ENCODE measurements at regions not wholly inside any gene's neighbourhood (a gene's known extent, or its start where the extent isn't known, plus 50 kb on each side); places are given as distances from the start of the nearest gene placed in this dataset.
A peak's percentile ranks its signal among the peaks of the same experiment; 100 is the strongest.
"Not testable (repeated sequence)": the region's sequence is repeated elsewhere in the genome, so short reads cannot be mapped to it uniquely, and the experiment has no call there.

DNA sequence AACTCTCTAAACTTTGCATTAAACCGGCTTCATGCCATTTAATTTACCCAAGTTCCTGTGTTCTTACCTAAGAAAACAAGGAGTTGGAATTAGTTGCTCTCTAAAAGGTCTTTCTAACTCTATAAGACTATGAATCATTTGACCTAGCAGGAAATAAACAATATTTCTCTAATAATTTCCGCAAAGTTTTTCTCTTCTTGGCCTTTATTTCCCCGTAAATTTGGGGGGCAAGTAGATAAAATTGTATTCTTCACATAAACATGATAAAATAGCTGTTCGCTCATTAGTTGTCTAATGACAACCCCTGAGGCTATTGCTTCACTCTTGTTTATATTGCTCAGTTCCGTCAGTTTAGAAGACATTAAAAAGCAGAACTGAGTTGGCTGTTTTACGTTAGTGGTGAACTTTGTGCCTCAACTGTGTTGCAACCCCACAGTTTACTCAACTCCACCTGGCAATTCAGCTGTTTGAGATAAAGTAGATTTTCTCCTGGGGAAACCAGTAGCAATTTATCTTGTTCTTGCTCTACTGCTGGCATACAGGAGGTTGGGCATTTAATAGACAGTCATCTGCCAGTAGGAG lies 74.7 kb downstream of the BTG1 start:
- ATAC-seq (replicated peaks in 1 of 2) (no peak), DNase-seq (no peak)
- peaks cover 20% of the 10 kb centered on the region for H3K4me1 Mint-ChIP-seq (ENCODE audit: low read depth)
- no peak overlapping the region for H3K4me3 Mint-ChIP-seq
- H3K27ac Mint-ChIP-seq, result no peak overlapping the region
- no peaks in the 10 kb centered on the region for H3K27me3 Mint-ChIP-seq (ENCODE audit: low read depth)
- peaks cover 0 to 5% of the 10 kb centered on the region in 2 donors for H3K9me3 Mint-ChIP-seq
- H3K36me3 Mint-ChIP-seq (ENCODE audit: insufficient read depth in 2 of 2), result peaks cover 5 to 8% of the 10 kb centered on the region in 2 donors

GRCh38 chr12:92070054-92070863 lies 75.4 kb downstream of the BTG1 start:
- H3K4me1 Mint-ChIP-seq (ENCODE audit: low read depth), result peaks cover 26% of the 10 kb centered on the region
- DNase-seq (no peak), ATAC-seq (replicated peaks in 1 of 2) (no peak)
- no peaks in the 10 kb centered on the region for H3K27me3 Mint-ChIP-seq (ENCODE audit: low read depth)
- H3K9me3 Mint-ChIP-seq, result peaks cover 0 to 5% of the 10 kb centered on the region in 2 donors
- H3K27ac Mint-ChIP-seq, result no peak overlapping the region
- H3K4me3 Mint-ChIP-seq, result no peak overlapping the region
- H3K36me3 Mint-ChIP-seq (ENCODE audit: insufficient read depth in 2 of 2), result peaks cover 5 to 8% of the 10 kb centered on the region in 2 donors

DNA sequence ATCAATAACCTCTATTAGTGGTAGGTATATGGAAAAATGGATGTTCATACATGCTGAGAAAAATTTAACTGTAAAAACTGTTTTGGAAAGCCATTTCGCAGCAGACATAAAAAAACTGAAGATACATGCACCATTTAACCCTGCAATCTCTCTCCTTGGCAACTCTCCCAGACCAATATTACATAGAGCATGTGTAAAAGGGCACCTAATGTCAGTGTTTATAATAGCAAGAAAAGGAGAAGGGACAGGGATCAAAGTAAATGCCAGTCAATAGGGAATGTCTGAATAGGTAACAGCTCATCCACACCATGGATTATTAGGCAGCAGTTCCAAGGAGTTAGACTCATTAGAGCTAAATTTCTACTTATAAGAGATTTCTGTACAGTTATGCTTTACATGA lies 77.2 kb downstream of the BTG1 start:
- ATAC-seq (replicated peaks in 1 of 2), result no peak
- Mint-ChIP-seq H3K4me3 (no peak overlapping the region), H3K27ac (no peak overlapping the region), H3K9me3 (peaks cover 0 to 5% of the 10 kb centered on the region in 2 donors), H3K27me3 (ENCODE audit: low read depth) (no peaks in the 10 kb centered on the region), H3K36me3 (ENCODE audit: insufficient read depth in 2 of 2) (peaks cover 5 to 8% of the 10 kb centered on the region in 2 donors), H3K4me1 (ENCODE audit: low read depth) (peaks cover 39% of the 10 kb centered on the region)
- DNase-seq, result no peak

GRCh38 chr12:92065639-92066038 lies 80.0 kb downstream of the BTG1 start:
- Mint-ChIP-seq H3K27me3 (ENCODE audit: low read depth) (no peaks in the 10 kb centered on the region), H3K4me3 (peak overlapping the region; percentile 60 to 75), H3K36me3 (ENCODE audit: insufficient read depth in 2 of 2) (peaks cover 6 to 12% of the 10 kb centered on the region in 2 donors), H3K9me3 (peaks cover 0 to 7% of the 10 kb centered on the region in 2 donors), H3K27ac (peak overlapping the region; percentile 56), H3K4me1 (ENCODE audit: low read depth) (peaks cover 55% of the 10 kb centered on the region)
- ATAC-seq (replicated peaks in 1 of 2) (peak; percentile 82 to 83), DNase-seq (no peak)

DNA sequence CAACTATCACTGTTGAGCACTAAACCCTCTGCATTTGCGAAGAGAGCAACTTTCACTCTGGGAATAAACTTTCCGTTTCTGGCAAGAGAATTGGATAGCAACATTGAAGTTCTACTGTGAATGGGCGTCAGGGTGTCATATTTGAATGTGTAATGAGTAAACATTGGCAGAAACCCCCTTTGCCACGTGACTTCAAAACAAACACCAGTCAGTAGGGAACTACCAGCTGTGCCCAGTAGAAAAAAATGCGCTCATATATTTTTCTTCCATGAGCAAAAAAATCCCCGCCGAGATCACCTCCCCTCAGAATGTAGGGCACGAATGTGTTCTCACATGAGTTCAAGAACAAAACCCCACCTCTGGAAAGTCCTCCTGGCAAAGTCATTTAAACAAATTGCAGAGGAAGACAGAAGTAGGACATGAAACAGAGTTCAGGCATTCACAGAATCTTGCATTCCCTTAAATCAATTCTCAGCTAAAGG lies 80.6 kb downstream of the BTG1 start:
- Mint-ChIP-seq H3K4me3 (peak overlapping the region; percentile 60 to 75), H3K9me3 (peaks cover 0 to 7% of the 10 kb centered on the region in 2 donors), H3K27me3 (ENCODE audit: low read depth) (no peaks in the 10 kb centered on the region), H3K4me1 (ENCODE audit: low read depth) (peaks cover 60% of the 10 kb centered on the region), H3K36me3 (ENCODE audit: insufficient read depth in 2 of 2) (peaks cover 6 to 10% of the 10 kb centered on the region in 2 donors), H3K27ac (peak overlapping the region; percentile 56)
- DNase-seq (peak; percentile 72), ATAC-seq (replicated peaks in 1 of 2) (peak; percentile 78 to 82)

DNA sequence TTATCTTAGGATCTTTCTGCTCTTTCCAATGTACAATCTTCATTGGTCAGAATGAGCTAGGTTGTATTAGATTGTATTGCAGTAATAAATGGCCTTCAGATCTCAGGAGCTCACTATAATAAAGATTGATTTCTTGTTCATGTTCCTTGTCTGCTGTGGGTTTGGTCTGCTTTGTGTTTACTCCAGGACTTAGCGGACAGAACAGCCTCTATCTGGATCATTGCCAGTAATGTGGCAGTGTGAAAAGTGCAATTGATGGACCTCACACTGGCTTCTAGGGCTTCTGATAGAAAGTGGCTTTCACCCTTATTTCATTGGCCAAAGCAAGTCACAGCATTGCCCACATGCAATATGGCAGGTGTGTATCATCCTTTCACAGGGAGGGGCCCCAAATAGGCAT lies 81.2 kb downstream of the BTG1 start:
- Mint-ChIP-seq H3K27ac (peak overlapping the region; percentile 70), H3K9me3 (peaks cover 2 to 7% of the 10 kb centered on the region in 2 donors), H3K27me3 (ENCODE audit: low read depth) (no peaks in the 10 kb centered on the region), H3K36me3 (ENCODE audit: insufficient read depth in 2 of 2) (peaks cover 6 to 9% of the 10 kb centered on the region in 2 donors), H3K4me3 (peak overlapping the region; percentile 17 to 66), H3K4me1 (ENCODE audit: low read depth) (peaks cover 66% of the 10 kb centered on the region)
- DNase-seq (no peak), ATAC-seq (replicated peaks in 1 of 2) (no peak)

DNA sequence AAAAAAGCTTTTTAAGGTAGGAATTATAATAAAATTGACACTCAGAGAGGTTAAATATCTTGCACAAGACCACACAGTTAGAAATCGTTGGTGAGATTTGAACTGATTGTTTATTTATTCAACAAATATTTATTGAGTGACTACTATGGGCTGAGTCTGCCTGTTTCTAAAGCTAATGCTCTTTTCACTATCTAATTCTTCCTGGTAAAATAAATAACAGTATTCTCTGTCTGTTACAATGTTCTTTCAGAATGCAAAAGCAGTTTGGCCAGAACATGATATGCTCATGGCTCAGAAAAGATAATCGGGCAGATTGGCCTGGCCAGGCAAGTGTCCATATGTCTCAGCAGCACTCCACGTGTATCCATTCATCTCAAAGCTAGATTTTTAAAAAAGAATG lies 82.0 kb downstream of the BTG1 start:
- H3K4me3 Mint-ChIP-seq, result no peak overlapping the region
- H3K27me3 Mint-ChIP-seq (ENCODE audit: low read depth), result no peaks in the 10 kb centered on the region
- peak overlapping the region; percentile 57 for H3K27ac Mint-ChIP-seq
- peaks cover 74% of the 10 kb centered on the region for H3K4me1 Mint-ChIP-seq (ENCODE audit: low read depth)
- peaks cover 3 to 7% of the 10 kb centered on the region in 2 donors for H3K9me3 Mint-ChIP-seq
- ATAC-seq (replicated peaks in 1 of 2), result no peak
- H3K36me3 Mint-ChIP-seq (ENCODE audit: insufficient read depth in 2 of 2), result peaks cover 6 to 9% of the 10 kb centered on the region in 2 donors
- DNase-seq, result no peak

GRCh38 chr12:92062539-92063493 lies 82.8 kb downstream of the BTG1 start:
- no peak overlapping the region for H3K27ac Mint-ChIP-seq
- no peak for ATAC-seq (replicated peaks in 1 of 2)

DNA sequence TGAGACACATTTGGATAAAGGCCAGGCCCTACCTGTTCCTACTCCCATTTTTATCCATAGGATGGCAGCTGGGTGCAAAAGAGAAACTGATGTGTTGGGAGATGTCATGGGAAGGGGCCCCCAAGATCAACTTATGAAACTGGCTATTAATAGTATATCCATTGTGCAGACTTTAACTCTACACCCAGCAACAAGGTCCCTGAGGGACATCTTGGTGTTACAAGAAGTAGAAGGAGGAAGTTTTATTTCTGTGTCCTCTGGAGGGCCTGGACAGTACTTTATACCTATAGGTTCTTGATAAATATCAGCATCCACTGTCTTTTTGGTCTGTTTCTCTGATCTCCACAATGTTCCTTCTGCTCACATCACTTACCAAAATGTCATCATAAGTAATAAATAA lies 84.6 kb downstream of the BTG1 start:
- H3K36me3 Mint-ChIP-seq (ENCODE audit: insufficient read depth in 2 of 2), result peaks cover 10 to 25% of the 10 kb centered on the region in 2 donors
- H3K4me3 Mint-ChIP-seq, result peak overlapping the region; percentile 23 to 31
- no peaks in the 10 kb centered on the region for H3K27me3 Mint-ChIP-seq (ENCODE audit: low read depth)
- ATAC-seq (replicated peaks in 1 of 2) (no peak), DNase-seq (no peak)
- peaks cover 4 to 9% of the 10 kb centered on the region in 2 donors for H3K9me3 Mint-ChIP-seq
- H3K4me1 Mint-ChIP-seq (ENCODE audit: low read depth), result peaks cover 95% of the 10 kb centered on the region
- no peak overlapping the region for H3K27ac Mint-ChIP-seq

More at GRCh38 chr12:92062539-92063493, 82.8 kb downstream of the BTG1 start:
- Mint-ChIP-seq H3K4me3 (peak overlapping the region; percentile 5 to 66), H3K36me3 (ENCODE audit: insufficient read depth in 2 of 2) (peaks cover 6 to 14% of the 10 kb centered on the region in 2 donors), H3K9me3 (peaks cover 3 to 7% of the 10 kb centered on the region in 2 donors), H3K4me1 (ENCODE audit: low read depth) (peaks cover 82% of the 10 kb centered on the region), H3K27me3 (ENCODE audit: low read depth) (no peaks in the 10 kb centered on the region)
- DNase-seq, result no peak

DNA sequence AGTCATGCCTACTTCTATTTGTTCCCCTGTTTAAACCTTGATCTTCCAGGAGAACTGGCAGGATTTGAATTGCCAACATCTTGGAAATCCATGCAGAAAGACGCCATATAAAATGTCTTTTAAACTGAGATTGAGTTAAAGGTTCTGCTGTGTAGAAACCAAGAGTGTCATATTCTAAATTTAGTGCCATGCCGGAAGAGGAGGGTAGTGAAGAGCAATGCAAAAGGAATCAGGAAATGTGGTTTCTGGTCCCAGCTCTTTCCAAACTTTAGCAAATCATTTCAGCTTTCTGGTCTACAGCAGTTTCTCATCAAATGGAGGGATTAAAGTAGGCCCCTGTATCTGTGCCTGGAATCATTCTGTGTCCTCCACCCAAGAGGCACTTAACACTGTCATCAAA lies 85.7 kb downstream of the BTG1 start:
- Mint-ChIP-seq H3K27me3 (ENCODE audit: low read depth) (no peaks in the 10 kb centered on the region), H3K27ac (no peak overlapping the region), H3K4me1 (ENCODE audit: low read depth) (peaks cover 96% of the 10 kb centered on the region), H3K36me3 (ENCODE audit: insufficient read depth in 2 of 2) (peaks cover 10 to 25% of the 10 kb centered on the region in 2 donors), H3K9me3 (peaks cover 4 to 9% of the 10 kb centered on the region in 2 donors), H3K4me3 (peak overlapping the region in 1 of 2 donors; percentile 60)
- DNase-seq (no peak), ATAC-seq (replicated peaks in 1 of 2) (no peak)

DNA sequence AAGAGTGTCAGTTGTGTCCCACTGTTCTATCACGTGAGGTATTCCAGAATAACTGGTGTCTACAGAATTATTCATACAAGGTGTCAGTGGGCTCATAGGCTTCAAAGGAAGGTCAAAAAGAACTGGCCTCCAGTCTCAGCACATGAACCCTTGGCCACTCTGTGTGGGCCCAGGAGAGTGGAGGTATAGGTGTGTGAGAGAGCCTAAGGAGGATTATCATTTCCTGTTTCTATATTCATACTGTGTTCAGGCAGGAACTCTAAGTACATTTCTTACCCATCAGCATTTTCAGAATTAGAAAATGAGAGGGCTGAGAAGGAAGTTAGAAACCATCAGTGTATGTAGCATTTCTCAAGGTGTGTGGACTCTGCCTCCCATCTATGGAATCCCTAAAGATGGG lies 87.0 kb downstream of the BTG1 start:
- Mint-ChIP-seq H3K4me1 (ENCODE audit: low read depth) (peaks cover 83% of the 10 kb centered on the region), H3K4me3 (peak overlapping the region; percentile 31 to 60), H3K9me3 (peaks cover 4 to 9% of the 10 kb centered on the region in 2 donors), H3K27me3 (ENCODE audit: low read depth) (no peaks in the 10 kb centered on the region), H3K27ac (peak overlapping the region; percentile 2), H3K36me3 (ENCODE audit: insufficient read depth in 2 of 2) (peaks cover 10 to 28% of the 10 kb centered on the region in 2 donors)
- no peak for DNase-seq
- peak; percentile 47 to 49 for ATAC-seq (replicated peaks in 1 of 2)

DNA sequence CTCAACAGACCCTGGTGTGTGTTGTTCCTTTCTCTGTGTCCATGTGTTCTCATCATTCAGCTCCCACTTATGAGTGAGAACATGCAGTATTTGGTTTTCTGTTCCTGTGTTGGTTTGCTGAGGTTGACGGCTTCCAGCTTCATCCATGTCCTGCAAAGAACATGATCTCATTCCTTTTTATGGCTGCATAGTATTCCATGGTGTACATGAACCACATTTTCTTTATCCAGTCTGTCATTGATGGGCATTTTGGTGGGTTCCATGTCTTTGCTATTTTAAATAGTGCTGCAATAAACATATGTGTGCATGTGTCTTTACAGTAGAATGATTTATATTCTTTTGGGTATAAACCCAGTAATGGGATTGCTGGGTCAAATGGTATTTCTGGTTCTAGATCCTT lies 88.9 kb downstream of the BTG1 start:
- Mint-ChIP-seq H3K9me3 (peaks cover 7 to 11% of the 10 kb centered on the region in 2 donors), H3K27ac (peak overlapping the region; percentile 89), H3K4me1 (ENCODE audit: low read depth) (peaks cover 82% of the 10 kb centered on the region), H3K36me3 (ENCODE audit: insufficient read depth in 2 of 2) (peaks cover 6 to 29% of the 10 kb centered on the region in 2 donors), H3K4me3 (peak overlapping the region; percentile 39 to 55)
- H3K27me3 Mint-ChIP-seq (ENCODE audit: low read depth); DNase-seq; ATAC-seq (replicated peaks in 1 of 2): not testable (repeated sequence)

All from activated T-cell treated with anti-CD3 and anti-CD28 coated beads, Interleukin-2, amount 50 U/mL, for 72 hours (primary cell).